ENCODE measurements at regions not wholly inside any gene's neighbourhood (a gene's known extent, or its start where the extent isn't known, plus 50 kb on each side); places are given as distances from the start of the nearest gene placed in this dataset.

- TF ChIP-seq EZH2 (IDR thresholded peaks at IDR 0.05; ENCODE audit: borderline replicate concordance, low read depth, low read length, poor library complexity, severe bottlenecking) = no peak
- TF ChIP-seq CTCF (conservative IDR thresholded peaks at IDR 0.05; ENCODE audit: low read depth, low read length) = no peak
Observed at GRCh38 chr10:85036661-85037060, 708.3 kb downstream of the CCSER2 start.
